ENCODE measurements at regions not wholly inside any gene's neighbourhood (a gene's known extent, or its start where the extent isn't known, plus 50 kb on each side); places are given as distances from the start of the nearest gene placed in this dataset.

- H3K27ac ChIP-seq (ENCODE audit: low read depth, low read length), result no peak overlapping the region
- Mint-ChIP-seq H3K36me3 (no peaks in the 10 kb centered on the region), H3K4me1 (peaks cover 9 to 39% (median 23%) of the 10 kb centered on the region in 4 donors), H3K27ac (peak overlapping the region in 1 of 7 donors; percentile 6), H3K27me3 (peaks cover 17 to 27% of the 10 kb centered on the region in 2 donors), H3K4me3 (peak overlapping the region; percentile 23 to 85 (median 58)), H3K9me3 (peaks cover 0 to 2% (median 0%) of the 10 kb centered on the region in 8 donors)
- H3K4me1 ChIP-seq (ENCODE audit: insufficient read depth, low read length), result peaks cover 19% of the 10 kb centered on the region
- DNase-seq, result no peak
- ChIA-PET CTCF (ENCODE audit: partially characterized antibody) (no interaction called here), POLR2A (ENCODE audit: partially characterized antibody) (no interaction called here)
- H3K36me3 ChIP-seq (ENCODE audit: insufficient read depth, low read length), result no peaks in the 10 kb centered on the region
- H3K9me3 ChIP-seq (ENCODE audit: control insufficient read depth in 1 of 2, low read length in 2 of 2), result no peaks in the 10 kb centered on the region
- intact Hi-C loops (cut with micrococcal nuclease), result no loop called here
- no peak overlapping the region for H3K4me3 ChIP-seq (ENCODE audit: low read length in 2 of 2)
- H3K27me3 ChIP-seq (ENCODE audit: insufficient read depth, low read length), result no peaks in the 10 kb centered on the region
Measured at GRCh38 chr7:155997431-155998327, 185.4 kb upstream of the SHH start.

GRCh38 chr7:155996718-155997280 is 184.5 kb upstream of the SHH start:
- H3K36me3 ChIP-seq (ENCODE audit: insufficient read depth, low read length), result no peaks in the 10 kb centered on the region
- DNase-seq, result no peak
- POLR2A ChIA-PET (ENCODE audit: partially characterized antibody), result no interaction called here
- intact Hi-C loops (cut with micrococcal nuclease), result no loop called here
- H3K4me1 Mint-ChIP-seq, result peaks cover 9 to 39% (median 22%) of the 10 kb centered on the region in 4 donors
- peak overlapping the region in 4 of 8 donors; percentile 46 to 85 (median 60) for H3K4me3 Mint-ChIP-seq
- peaks cover 0 to 2% (median 0%) of the 10 kb centered on the region in 8 donors for H3K9me3 Mint-ChIP-seq
- no peaks in the 10 kb centered on the region for H3K36me3 Mint-ChIP-seq
- no peaks in the 10 kb centered on the region for H3K9me3 ChIP-seq (ENCODE audit: control insufficient read depth in 1 of 2, low read length in 2 of 2)
- H3K27ac Mint-ChIP-seq, result no peak overlapping the region
- no peak overlapping the region for H3K4me3 ChIP-seq (ENCODE audit: low read length in 2 of 2)
- H3K27ac ChIP-seq (ENCODE audit: low read depth, low read length), result no peak overlapping the region
- CTCF ChIA-PET (ENCODE audit: partially characterized antibody), result no interaction called here
- H3K4me1 ChIP-seq (ENCODE audit: insufficient read depth, low read length), result peaks cover 19% of the 10 kb centered on the region
- no peaks in the 10 kb centered on the region for H3K27me3 ChIP-seq (ENCODE audit: insufficient read depth, low read length)
- H3K27me3 Mint-ChIP-seq, result peaks cover 17 to 27% of the 10 kb centered on the region in 2 donors

- H3K4me3 Mint-ChIP-seq, result peak overlapping the region in 3 of 8 donors; percentile 23 to 32 (median 26)
- Histone ChIP-seq H3K4me3 (ENCODE audit: low read length in 2 of 2) (no peak overlapping the region), H3K27ac (ENCODE audit: low read depth, low read length) (no peak overlapping the region), H3K4me1 (ENCODE audit: insufficient read depth, low read length) (peaks cover 19% of the 10 kb centered on the region), H3K36me3 (ENCODE audit: insufficient read depth, low read length) (no peaks in the 10 kb centered on the region), H3K27me3 (ENCODE audit: insufficient read depth, low read length) (no peaks in the 10 kb centered on the region), H3K9me3 (ENCODE audit: control insufficient read depth in 1 of 2, low read length in 2 of 2) (no peaks in the 10 kb centered on the region)
- H3K36me3 Mint-ChIP-seq, result no peaks in the 10 kb centered on the region
- H3K27me3 Mint-ChIP-seq, result peaks cover 17 to 22% of the 10 kb centered on the region in 2 donors
- peak in 1 of 5 donors; percentile 6 for DNase-seq
- H3K9me3 Mint-ChIP-seq, result peaks cover 0 to 7% (median 0%) of the 10 kb centered on the region in 8 donors
- intact Hi-C loops (cut with micrococcal nuclease), result no loop called here
- H3K4me1 Mint-ChIP-seq, result peaks cover 9 to 34% (median 21%) of the 10 kb centered on the region in 4 donors
- ChIA-PET POLR2A (ENCODE audit: partially characterized antibody) (no interaction called here), CTCF (ENCODE audit: partially characterized antibody) (no interaction called here)
- no peak overlapping the region for H3K27ac Mint-ChIP-seq
Measured at GRCh38 chr7:155995183-155995612, 182.9 kb upstream of the SHH start.

- POLR2A ChIA-PET (ENCODE audit: partially characterized antibody), result no interaction called here
- Histone ChIP-seq H3K27me3 (ENCODE audit: insufficient read depth, low read length) (no peaks in the 10 kb centered on the region), H3K4me1 (ENCODE audit: insufficient read depth, low read length) (peaks cover 19% of the 10 kb centered on the region), H3K9me3 (ENCODE audit: control insufficient read depth in 1 of 2, low read length in 2 of 2) (no peaks in the 10 kb centered on the region), H3K36me3 (ENCODE audit: insufficient read depth, low read length) (no peaks in the 10 kb centered on the region), H3K27ac (ENCODE audit: low read depth, low read length) (no peak overlapping the region), H3K4me3 (ENCODE audit: low read length in 2 of 2) (no peak overlapping the region)
- H3K27ac Mint-ChIP-seq, result no peak overlapping the region
- H3K36me3 Mint-ChIP-seq, result no peaks in the 10 kb centered on the region
- no peak for DNase-seq
- peaks cover 9 to 32% (median 21%) of the 10 kb centered on the region in 4 donors for H3K4me1 Mint-ChIP-seq
- intact Hi-C loops (cut with micrococcal nuclease), result no loop called here
- peaks cover 0 to 9% (median 5%) of the 10 kb centered on the region in 8 donors for H3K9me3 Mint-ChIP-seq
- CTCF ChIA-PET (ENCODE audit: partially characterized antibody), result no interaction called here
- peaks cover 17 to 21% of the 10 kb centered on the region in 2 donors for H3K27me3 Mint-ChIP-seq
- H3K4me3 Mint-ChIP-seq, result no peak overlapping the region
Measured at GRCh38 chr7:155994279-155994811, 182.1 kb upstream of the SHH start.

GRCh38 chr7:155993420-155994278 is 181.4 kb upstream of the SHH start:
- intact Hi-C loops (cut with micrococcal nuclease), result no loop called here
- Mint-ChIP-seq H3K27me3 (peaks cover 17 to 21% of the 10 kb centered on the region in 2 donors), H3K9me3 (peaks cover 0 to 10% (median 5%) of the 10 kb centered on the region in 8 donors), H3K4me1 (peaks cover 9 to 32% (median 21%) of the 10 kb centered on the region in 4 donors), H3K27ac (no peak overlapping the region), H3K36me3 (no peaks in the 10 kb centered on the region), H3K4me3 (no peak overlapping the region)
- Histone ChIP-seq H3K4me3 (ENCODE audit: low read length in 2 of 2) (no peak overlapping the region), H3K27ac (ENCODE audit: low read depth, low read length) (no peak overlapping the region), H3K36me3 (ENCODE audit: insufficient read depth, low read length) (no peaks in the 10 kb centered on the region), H3K9me3 (ENCODE audit: control insufficient read depth in 1 of 2, low read length in 2 of 2) (no peaks in the 10 kb centered on the region), H3K4me1 (ENCODE audit: insufficient read depth, low read length) (peaks cover 19% of the 10 kb centered on the region), H3K27me3 (ENCODE audit: insufficient read depth, low read length) (no peaks in the 10 kb centered on the region)
- DNase-seq, result no peak
- ChIA-PET POLR2A (ENCODE audit: partially characterized antibody) (no interaction called here), CTCF (ENCODE audit: partially characterized antibody) (no interaction called here)

- POLR2A ChIA-PET (ENCODE audit: partially characterized antibody), result no interaction called here
- Histone ChIP-seq H3K9me3 (ENCODE audit: control insufficient read depth in 1 of 2, low read length in 2 of 2) (no peaks in the 10 kb centered on the region), H3K27me3 (ENCODE audit: insufficient read depth, low read length) (no peaks in the 10 kb centered on the region), H3K4me1 (ENCODE audit: insufficient read depth, low read length) (peaks cover 17% of the 10 kb centered on the region), H3K4me3 (ENCODE audit: low read length in 2 of 2) (no peak overlapping the region), H3K27ac (ENCODE audit: low read depth, low read length) (no peak overlapping the region), H3K36me3 (ENCODE audit: insufficient read depth, low read length) (no peaks in the 10 kb centered on the region)
- CTCF ChIA-PET (ENCODE audit: partially characterized antibody), result no interaction called here
- H3K4me1 Mint-ChIP-seq, result peaks cover 7 to 27% (median 17%) of the 10 kb centered on the region in 4 donors
- intact Hi-C loops (cut with micrococcal nuclease), result no loop called here
- no peak overlapping the region for H3K4me3 Mint-ChIP-seq
- peaks cover 0 to 11% (median 6%) of the 10 kb centered on the region in 8 donors for H3K9me3 Mint-ChIP-seq
- DNase-seq, result no peak
- H3K27ac Mint-ChIP-seq, result no peak overlapping the region
- no peaks in the 10 kb centered on the region for H3K36me3 Mint-ChIP-seq
- H3K27me3 Mint-ChIP-seq, result peaks cover 15 to 21% of the 10 kb centered on the region in 2 donors
Measured at GRCh38 chr7:155992974-155993373, 180.7 kb upstream of the SHH start.

All from CD4-positive, alpha-beta memory T cell (primary cell).